ENCODE measurements at regions not wholly inside any gene's neighbourhood (a gene's known extent, or its start where the extent isn't known, plus 50 kb on each side); places are given as distances from the start of the nearest gene placed in this dataset.
A peak's percentile ranks its signal among the peaks of the same experiment; 100 is the strongest.

GRCh38 chr6:134517868-134518267, 200.0 kb upstream of the SGK1 start:
- Histone ChIP-seq H3K27me3 (ENCODE audit: insufficient read depth, poor library complexity, severe bottlenecking) (no peaks in the 10 kb centered on the region), H3K4me3 (replicated peaks; ENCODE audit: insufficient read depth, low read length) (no peak overlapping the region), H3K27ac (replicated peaks) (peak overlapping the region; percentile 73)
- DNase-seq (ENCODE audit: low read depth in 1 of 2, low spot score in 1 of 2) = no peak
- TF ChIP-seq REST (IDR thresholded peaks at IDR 0.05; ENCODE audit: insufficient replicate concordance, low read depth) = no peak
- TF ChIP-seq SPI1 (IDR thresholded peaks at IDR 0.05; ENCODE audit: borderline replicate concordance, low read depth) = peak; percentile 92

GRCh38 chr6:134517145-134517658, 199.3 kb upstream of the SGK1 start:
- TF ChIP-seq POLR2AphosphoS5 (IDR thresholded peaks at IDR 0.05; ENCODE audit: low read depth) (peak; percentile 28; the same call in 1 of the 2 replicates), GABPA (IDR thresholded peaks at IDR 0.05; ENCODE audit: low read depth) (no peak)
- no peaks in the 10 kb centered on the region for H3K27me3 ChIP-seq (ENCODE audit: insufficient read depth, poor library complexity, severe bottlenecking)
- H3K27ac ChIP-seq (replicated peaks) = peak overlapping the region; percentile 73
- peak overlapping the region; percentile 7; the same call in 1 of the 2 replicates for H3K4me3 ChIP-seq (replicated peaks; ENCODE audit: insufficient read depth, low read length)
- DNase-seq (ENCODE audit: low read depth in 1 of 2, low spot score in 1 of 2) = peak; percentile 54 to 76

GRCh38 chr6:134516582-134516981, 198.7 kb upstream of the SGK1 start:
- no peak for TF ChIP-seq POLR2AphosphoS5 (IDR thresholded peaks at IDR 0.05; ENCODE audit: low read depth)
- Histone ChIP-seq H3K27me3 (ENCODE audit: insufficient read depth, poor library complexity, severe bottlenecking) (no peaks in the 10 kb centered on the region), H3K4me3 (replicated peaks; ENCODE audit: insufficient read depth, low read length) (no peak overlapping the region), H3K27ac (replicated peaks) (peak overlapping the region; percentile 73)
- no peak for DNase-seq (ENCODE audit: low read depth in 1 of 2, low spot score in 1 of 2)

- Histone ChIP-seq H3K4me3 (replicated peaks; ENCODE audit: insufficient read depth, low read length) (no peak overlapping the region), H3K27ac (replicated peaks) (no peak overlapping the region), H3K27me3 (ENCODE audit: insufficient read depth, poor library complexity, severe bottlenecking) (no peaks in the 10 kb centered on the region)
- DNase-seq (ENCODE audit: low read depth in 1 of 2, low spot score in 1 of 2) = no peak
- TF ChIP-seq REST (IDR thresholded peaks at IDR 0.05; ENCODE audit: insufficient replicate concordance, low read depth) (no peak), GABPA (IDR thresholded peaks at IDR 0.05; ENCODE audit: low read depth) (no peak), POLR2AphosphoS5 (IDR thresholded peaks at IDR 0.05; ENCODE audit: low read depth) (no peak), CTCF (IDR thresholded peaks at IDR 0.05; ENCODE audit: insufficient read depth, low read length) (no peak), SPI1 (IDR thresholded peaks at IDR 0.05; ENCODE audit: borderline replicate concordance, low read depth) (no peak)
These were observed 198.1 kb upstream of the SGK1 start for GRCh38 chr6:134515986-134516385.

GRCh38 chr6:134512981-134513391, 195.1 kb upstream of the SGK1 start:
- no peaks in the 10 kb centered on the region for H3K27me3 ChIP-seq (ENCODE audit: insufficient read depth, poor library complexity, severe bottlenecking)
- DNase-seq (ENCODE audit: low read depth in 1 of 2, low spot score in 1 of 2) = no peak
- TF ChIP-seq POLR2AphosphoS5 (IDR thresholded peaks at IDR 0.05; ENCODE audit: low read depth) = no peak
- no peak for TF ChIP-seq GABPA (IDR thresholded peaks at IDR 0.05; ENCODE audit: low read depth)
- no peak for TF ChIP-seq CTCF (IDR thresholded peaks at IDR 0.05; ENCODE audit: insufficient read depth, low read length)
- TF ChIP-seq REST (IDR thresholded peaks at IDR 0.05; ENCODE audit: insufficient replicate concordance, low read depth) = no peak
- TF ChIP-seq SPI1 (IDR thresholded peaks at IDR 0.05; ENCODE audit: borderline replicate concordance, low read depth) = no peak
- no peak overlapping the region for H3K4me3 ChIP-seq (replicated peaks; ENCODE audit: insufficient read depth, low read length)
- H3K27ac ChIP-seq (replicated peaks) = no peak overlapping the region

Measured in HL-60 (cell line).